Trophoblast cell (in vitro differentiated cells and primary cell): ENCODE measurements at regions not wholly inside any gene's neighbourhood (a gene's known extent, or its start where the extent isn't known, plus 50 kb on each side); places are given as distances from the start of the nearest gene placed in this dataset.
A peak's percentile ranks its signal among the peaks of the same experiment; 100 is the strongest.

Experiments
- DNase-seq, 2 donors: peaks; one replicate each; pipeline ENCODE4 v3.0.0-alpha.2; 2016
- H2AFZ ChIP-seq: 2 replicates; pipeline ENCODE4 v1.6.1; 2013; ENCODE audit warnings: low read length, moderate library complexity, mild to moderate bottlenecking; ENCODE audit not compliant: insufficient read depth, poor library complexity
- H2AK5ac ChIP-seq: 2 replicates; pipeline ENCODE4 v1.6.1; 2013; ENCODE audit warnings: mild to moderate bottlenecking, low read length
- H2BK120ac ChIP-seq: 2 replicates; pipeline ENCODE4 v1.6.1; 2013; ENCODE audit warnings: low read length, mild to moderate bottlenecking, moderate library complexity; ENCODE audit not compliant: insufficient read depth, poor library complexity
- H2BK12ac ChIP-seq: 2 replicates; pipeline ENCODE4 v1.6.1; 2013; ENCODE audit warnings: mild to moderate bottlenecking, low read length, moderate library complexity
- H2BK5ac ChIP-seq: 2 replicates; pipeline ENCODE4 v1.6.1; 2013; ENCODE audit warnings: low read length, low read depth, moderate library complexity, mild to moderate bottlenecking; ENCODE audit not compliant: poor library complexity
- H3K14ac ChIP-seq: 2 replicates; pipeline ENCODE4 v1.6.1; 2013; ENCODE audit warnings: mild to moderate bottlenecking, low read length
- H3K18ac ChIP-seq: 2 replicates; pipeline ENCODE4 v1.6.1; 2013; ENCODE audit warnings: mild to moderate bottlenecking, low read length
- H3K23ac ChIP-seq: 2 replicates; pipeline ENCODE4 v1.6.1; 2013; ENCODE audit warnings: low read length
- H3K27ac ChIP-seq: 2 replicates; pipeline ENCODE4 v1.5.1; 2013; ENCODE audit warnings: low read depth, mild to moderate bottlenecking, inconsistent platforms, low read length, moderate library complexity
- H3K27me3 ChIP-seq: 2 replicates; pipeline ENCODE4 v1.6.1; 2013; ENCODE audit warnings: inconsistent platforms, mild to moderate bottlenecking, low read length, moderate library complexity; ENCODE audit not compliant: insufficient read depth
- H3K36me3 ChIP-seq, 2 experiments: 1 replicate in 1 of 2; 2 replicates in 1 of 2; pipeline ENCODE4 v1.6.1; 2013; ENCODE audit warnings: low read length in 2 of 2, mild to moderate bottlenecking in 2 of 2, moderate library complexity in 1 of 2; ENCODE audit not compliant: insufficient read depth in 2 of 2, control insufficient read depth in 1 of 2
- H3K4ac ChIP-seq: 2 replicates; pipeline ENCODE4 v1.6.1; 2013; ENCODE audit warnings: low read depth, mild to moderate bottlenecking, low read length, moderate library complexity
- H3K4me1 ChIP-seq, 2 experiments: 1 replicate in 1 of 2; 2 replicates in 1 of 2; pipeline ENCODE4 v1.6.1; 2013; ENCODE audit warnings: low read length in 2 of 2, mild to moderate bottlenecking in 2 of 2, moderate library complexity in 1 of 2; ENCODE audit not compliant: insufficient read depth in 2 of 2, control insufficient read depth in 1 of 2
- H3K4me2 ChIP-seq: 2 replicates; pipeline ENCODE4 v1.6.1; 2013; ENCODE audit warnings: inconsistent platforms, mild to moderate bottlenecking, low read length, moderate library complexity
- H3K4me3 ChIP-seq: 2 replicates; pipeline ENCODE4 v1.5.1; 2013; ENCODE audit warnings: mild to moderate bottlenecking, low read depth, low read length, inconsistent platforms
- H3K79me1 ChIP-seq: one replicate; pipeline ENCODE4 v1.6.1; 2013; ENCODE audit warnings: low read length
- H3K79me2 ChIP-seq: 2 replicates; pipeline ENCODE4 v1.6.1; 2013; ENCODE audit warnings: low read length, mild to moderate bottlenecking; ENCODE audit not compliant: control insufficient read depth, insufficient read depth, poor library complexity
- H3K9ac ChIP-seq: 2 replicates; pipeline ENCODE4 v1.6.1; 2013; ENCODE audit warnings: mild to moderate bottlenecking, low read length
- H3K9me3 ChIP-seq: 2 replicates; pipeline ENCODE4 v1.6.1; 2013; ENCODE audit warnings: low read depth, mild to moderate bottlenecking, control low read depth, inconsistent platforms, low read length; ENCODE audit not compliant: insufficient read depth
- H4K12ac ChIP-seq: 2 replicates; pipeline ENCODE4 v1.6.1; 2013; ENCODE audit warnings: low read depth, mild to moderate bottlenecking, low read length, moderate library complexity
- H4K8ac ChIP-seq: 2 replicates; pipeline ENCODE4 v1.6.1; 2013; ENCODE audit warnings: low read depth, mild to moderate bottlenecking, low read length, moderate library complexity
- H4K91ac ChIP-seq: one replicate; pipeline ENCODE4 v1.6.1; 2013; ENCODE audit warnings: low read depth, mild to moderate bottlenecking, low read length, moderate library complexity
- WGBS: extraction: QIAGEN DNeasy Blood & Tissue Kit; methylation state at CpG from one replicate; pipeline ENCODE4 v1.1.7; 2013; ENCODE audit warnings: missing lambda C conversion rate; ENCODE audit not compliant: insufficient read length, insufficient coverage; ENCODE audit errors: extremely low coverage; 5-methylcytosine and 5-hydroxymethylcytosine counted together

GRCh38 chr9:7906783-7907550, 107.4 kb upstream of the DMAC1 start:
- H3K27ac ChIP-seq: no peak overlapping the region
- no peaks in the 10 kb centered on the region for H3K4me1 ChIP-seq
- H3K14ac ChIP-seq: no peak overlapping the region
- H2BK5ac ChIP-seq: no peak overlapping the region
- H3K27me3 ChIP-seq: no peaks in the 10 kb centered on the region
- no peak overlapping the region for H3K4me2 ChIP-seq
- H4K91ac ChIP-seq: no peak overlapping the region
- no CpG with 5 or more reads among the region's 2 CpGs for WGBS
- no peak overlapping the region for H2AFZ ChIP-seq
- no peak overlapping the region for H4K8ac ChIP-seq
- H3K9me3 ChIP-seq: no peaks in the 10 kb centered on the region
- H2AK5ac ChIP-seq: no peak overlapping the region
- no peak overlapping the region for H3K18ac ChIP-seq
- no peak for DNase-seq
- no peak overlapping the region for H2BK120ac ChIP-seq
- no peak overlapping the region for H3K4ac ChIP-seq
- H3K79me2 ChIP-seq: no peaks in the 10 kb centered on the region
- no peak overlapping the region for H3K4me3 ChIP-seq
- H3K9ac ChIP-seq: no peak overlapping the region
- H3K23ac ChIP-seq: no peak overlapping the region
- H2BK12ac ChIP-seq: no peak overlapping the region
- no peaks in the 10 kb centered on the region for H3K36me3 ChIP-seq
- H4K12ac ChIP-seq: no peak overlapping the region
- no peaks in the 10 kb centered on the region for H3K79me1 ChIP-seq

DNA sequence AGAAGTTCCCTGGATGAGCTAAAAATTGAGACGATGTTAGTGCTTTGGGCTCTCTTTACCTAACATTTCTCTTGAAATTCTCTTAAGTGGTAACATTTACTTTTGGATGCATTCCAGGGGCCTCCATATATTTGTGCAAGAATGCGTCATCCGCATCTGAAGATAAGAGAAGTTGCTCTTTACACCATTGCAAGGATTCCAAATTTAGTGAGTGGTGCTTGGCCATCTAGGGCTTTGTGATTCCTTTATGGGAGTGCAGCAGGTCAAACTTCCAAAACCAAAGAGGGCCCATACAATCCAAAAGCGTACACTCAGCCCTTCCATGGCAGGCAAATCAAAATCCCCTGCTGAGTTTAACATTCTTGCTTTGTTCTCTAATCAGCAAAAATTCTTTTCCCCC, 102.0 kb upstream of the DMAC1 start:
- no peaks in the 10 kb centered on the region for H3K9me3 ChIP-seq
- H3K79me2 ChIP-seq: no peaks in the 10 kb centered on the region
- no peak overlapping the region for H2AK5ac ChIP-seq
- no peak overlapping the region for H3K27ac ChIP-seq
- H3K9ac ChIP-seq: no peak overlapping the region
- H2BK12ac ChIP-seq: no peak overlapping the region
- H3K27me3 ChIP-seq: no peaks in the 10 kb centered on the region
- H3K4ac ChIP-seq: no peak overlapping the region
- H3K36me3 ChIP-seq: no peaks in the 10 kb centered on the region
- no peak overlapping the region for H2AFZ ChIP-seq
- H3K4me3 ChIP-seq: no peak overlapping the region
- H3K4me2 ChIP-seq: no peak overlapping the region
- no peak overlapping the region for H3K23ac ChIP-seq
- peak in 1 of 2 donors; percentile 29 for DNase-seq
- no CpG with 5 or more reads among the region's 4 CpGs for WGBS
- no peak overlapping the region for H3K18ac ChIP-seq
- H4K12ac ChIP-seq: no peak overlapping the region
- no peak overlapping the region for H2BK120ac ChIP-seq
- no peak overlapping the region for H2BK5ac ChIP-seq
- H3K14ac ChIP-seq: no peak overlapping the region
- H4K8ac ChIP-seq: no peak overlapping the region
- H3K79me1 ChIP-seq: no peaks in the 10 kb centered on the region
- no peak overlapping the region for H4K91ac ChIP-seq
- H3K4me1 ChIP-seq: no peaks in the 10 kb centered on the region

DNA sequence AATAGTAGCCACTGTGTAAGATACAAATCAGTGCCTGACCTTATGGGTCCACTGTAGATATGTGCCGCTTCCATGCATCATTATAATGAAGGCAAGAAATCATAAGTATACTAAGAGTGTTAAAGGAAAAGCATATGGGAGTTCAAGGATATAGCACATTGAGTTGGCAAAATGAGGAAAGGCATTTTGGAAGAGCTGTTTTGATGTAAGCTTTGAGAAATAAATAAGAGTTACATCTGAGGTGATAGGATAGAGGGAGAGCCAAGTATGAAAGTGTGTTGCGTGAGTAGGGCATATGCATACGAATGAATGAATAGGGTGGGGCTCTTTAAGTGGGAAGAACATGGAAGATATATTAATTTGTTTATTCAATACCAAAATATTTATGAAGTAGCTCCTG, 101.0 kb upstream of the DMAC1 start:
- Histone ChIP-seq H2AFZ (no peak overlapping the region), H2BK120ac (no peak overlapping the region), H3K9ac (no peak overlapping the region), H2AK5ac (no peak overlapping the region), H3K4me1 (no peaks in the 10 kb centered on the region), H3K27ac (no peak overlapping the region), H3K4me2 (no peak overlapping the region), H3K4me3 (no peak overlapping the region), H2BK5ac (no peak overlapping the region), H3K18ac (no peak overlapping the region), H2BK12ac (no peak overlapping the region), H4K8ac (no peak overlapping the region), H3K79me1 (no peaks in the 10 kb centered on the region), H4K12ac (no peak overlapping the region), H4K91ac (no peak overlapping the region), H3K4ac (no peak overlapping the region), H3K27me3 (no peaks in the 10 kb centered on the region), H3K79me2 (no peaks in the 10 kb centered on the region), H3K36me3 (no peaks in the 10 kb centered on the region), H3K23ac (no peak overlapping the region), H3K14ac (no peak overlapping the region), H3K9me3 (no peaks in the 10 kb centered on the region)
- WGBS: no CpG with 5 or more reads among the region's 3 CpGs
- no peak for DNase-seq

GRCh38 chr9:7899753-7900152, 100.2 kb upstream of the DMAC1 start:
- no peaks in the 10 kb centered on the region for H3K4me1 ChIP-seq
- no peaks in the 10 kb centered on the region for H3K79me1 ChIP-seq
- no peaks in the 10 kb centered on the region for H3K9me3 ChIP-seq
- no peak overlapping the region for H3K18ac ChIP-seq
- no peak overlapping the region for H2BK5ac ChIP-seq
- H2AFZ ChIP-seq: no peak overlapping the region
- H4K12ac ChIP-seq: no peak overlapping the region
- DNase-seq: peak; percentile 30 to 72
- H2BK120ac ChIP-seq: no peak overlapping the region
- whole genome bisulfite sequencing: no CpG with 5 or more reads among the region's 3 CpGs
- H2BK12ac ChIP-seq: no peak overlapping the region
- no peak overlapping the region for H4K91ac ChIP-seq
- H3K23ac ChIP-seq: no peak overlapping the region
- H3K79me2 ChIP-seq: no peaks in the 10 kb centered on the region
- no peak overlapping the region for H3K14ac ChIP-seq
- H3K36me3 ChIP-seq: no peaks in the 10 kb centered on the region
- H3K27me3 ChIP-seq: no peaks in the 10 kb centered on the region
- no peak overlapping the region for H3K27ac ChIP-seq
- H3K4me2 ChIP-seq: no peak overlapping the region
- H4K8ac ChIP-seq: no peak overlapping the region
- no peak overlapping the region for H3K4me3 ChIP-seq
- no peak overlapping the region for H3K9ac ChIP-seq
- H2AK5ac ChIP-seq: no peak overlapping the region
- no peak overlapping the region for H3K4ac ChIP-seq
